A549 (cell line): ENCODE measurements at regions not wholly inside any gene's neighbourhood (a gene's known extent, or its start where the extent isn't known, plus 50 kb on each side); places are given as distances from the start of the nearest gene placed in this dataset.

Source experiments
- ATAC-seq, 2 experiments: fragments of 200-7000 bp in 1 of 2; fragments of >200 bp in 1 of 2; cut with Nextera tagmentation in 1 of 2; cut with Tn5 transposase in 1 of 2; 3 replicates each; pipeline versions ENCODE4 v1.8.0 to v1.9.1; 2018 to 2020; ENCODE audit warnings: mild to moderate bottlenecking in 1 of 2, moderate library complexity in 1 of 2
- CTCF ChIA-PET: fragments of 300-600 bp; sonication (Branson Sonifier 250); formaldehyde crosslinking; extraction: SDS; loops from one replicate; lab custom pipeline; 2021; ENCODE audit warnings: antibody characterized with exemption, inconsistent platforms; lab: Yijun Ruan, JAX
- POLR2A ChIA-PET: fragments of 350-600 bp; formaldehyde crosslinking; extraction: SDS; loops from one replicate; lab custom pipeline; 2021; ENCODE audit warnings: antibody characterized with exemption, inconsistent platforms; lab: Yijun Ruan, JAX
- DNase-seq, 2 experiments: peaks; one replicate each; pipeline versions ENCODE4 v3.0.0 to v3.0.0-alpha.2; 2011 to 2016; ENCODE audit warnings: low read depth in 1 of 2, low spot score in 1 of 2
- FAIRE-seq: peaks from 2 replicates; lab custom pipeline; 2011; peaks lifted over from hg19 to GRCh38; lab: Jason Lieb, UNC
- H3K27ac ChIP-seq, 2 experiments: fragments of >200 bp; sonication (Bioruptor Twin); formaldehyde crosslinking; 3 replicates each; pipeline ENCODE4 v1.5.1; 2016 to 2017
- H3K4me1 ChIP-seq: fragments of >200 bp; sonication (Bioruptor Twin); formaldehyde crosslinking; 3 replicates; pipeline ENCODE4 v1.6.1; 2016
- H3K4me2 ChIP-seq: fragments of >200 bp; sonication (Bioruptor Twin); formaldehyde crosslinking; 3 replicates; pipeline ENCODE4 v1.6.1; 2016
- H3K4me3 ChIP-seq: fragments of >200 bp; sonication (Bioruptor Twin); formaldehyde crosslinking; 3 replicates; pipeline ENCODE4 v1.5.1; 2016
- H3K9me3 ChIP-seq: fragments of >200 bp; sonication (Bioruptor Twin); formaldehyde crosslinking; 3 replicates; pipeline ENCODE4 v1.6.1; 2016
- ATOH8 ChIP-seq: fragments of 250-450 bp; sonication (Bioruptor Pico); IDR thresholded peaks from 2 replicates; pipeline ENCODE4 v1.5.0; 2020; ENCODE audit warnings: low read depth, mild to moderate bottlenecking, moderate library complexity
- BHLHE40 ChIP-seq: IDR thresholded peaks from 2 replicates; pipeline ENCODE4 v1.6.1; 2012; ENCODE audit warnings: low read depth, low read length, inconsistent platforms
- CBX2 ChIP-seq: fragments of 200-600 bp; sonication (generic); IDR thresholded peaks from 2 replicates; pipeline ENCODE4 v1.6.1; 2016; ENCODE audit warnings: low read depth, mild to moderate bottlenecking, borderline replicate concordance
- CEBPB ChIP-seq, 2 experiments: fragments of >200 bp in 1 of 2; sonication (Bioruptor Twin) in 1 of 2; formaldehyde crosslinking in 1 of 2; IDR thresholded peaks; 2 replicates each; pipeline ENCODE4 v1.6.1; 2012 to 2016
- CHD2 ChIP-seq: fragments of 150-350 bp; IDR thresholded peaks from 2 replicates; pipeline ENCODE4 v1.6.1; 2014; ENCODE audit warnings: low read length; ENCODE audit not compliant: partially characterized antibody
- ELK1 ChIP-seq: fragments of 150-350 bp; IDR thresholded peaks from 2 replicates; pipeline ENCODE4 v1.6.1; 2014; ENCODE audit warnings: low read depth, mild to moderate bottlenecking, low read length
- EP300 ChIP-seq, 2 experiments: fragments of >200 bp; sonication (Bioruptor Twin); formaldehyde crosslinking; IDR thresholded peaks; 2 replicates in 1 of 2; 3 replicates in 1 of 2; pipeline ENCODE4 v1.6.1; 2016 to 2017
- FOSB ChIP-seq: fragments of 250-450 bp; sonication (Bioruptor Pico); IDR thresholded peaks from 2 replicates; pipeline ENCODE4 v1.5.0; 2020; ENCODE audit warnings: mild to moderate bottlenecking, moderate library complexity
- FOXS1 ChIP-seq: fragments of 250-450 bp; sonication (Bioruptor Pico); IDR thresholded peaks from 2 replicates; pipeline ENCODE4 v1.5.0; 2020; ENCODE audit warnings: mild to moderate bottlenecking, moderate library complexity
- HEYL ChIP-seq: fragments of 250-450 bp; sonication (Bioruptor Pico); IDR thresholded peaks from 2 replicates; pipeline ENCODE4 v1.8.0; 2021; ENCODE audit warnings: mild to moderate bottlenecking, moderate library complexity
- JUN ChIP-seq, 2 experiments: fragments of >200 bp; sonication (Bioruptor Twin); formaldehyde crosslinking; IDR thresholded peaks; 2 replicates in 1 of 2; 3 replicates in 1 of 2; pipeline ENCODE4 v1.6.1; 2016 to 2017
- JUNB ChIP-seq: fragments of >200 bp; sonication (Bioruptor Twin); formaldehyde crosslinking; IDR thresholded peaks from 2 replicates; pipeline ENCODE4 v1.6.1; 2016
- PBX3 ChIP-seq: IDR thresholded peaks from 2 replicates; pipeline ENCODE4 v1.6.1; 2012
- RAD21 ChIP-seq, 2 experiments: fragments of >200 bp in 1 of 2; sonication (Bioruptor Twin) in 1 of 2; formaldehyde crosslinking in 1 of 2; IDR thresholded peaks in 1 of 2; conservative IDR thresholded peaks in 1 of 2; 2 replicates in 1 of 2; 3 replicates in 1 of 2; pipeline ENCODE4 v1.6.1; 2012 to 2018; ENCODE audit warnings: inconsistent platforms in 1 of 2
- RARB ChIP-seq: fragments of 250-450 bp; sonication (Bioruptor Pico); IDR thresholded peaks from 2 replicates; pipeline ENCODE4 v1.8.0; 2021; ENCODE audit warnings: mild to moderate bottlenecking, moderate library complexity
- SMC3 ChIP-seq: fragments of >200 bp; sonication (Bioruptor Twin); formaldehyde crosslinking; IDR thresholded peaks from 3 replicates; pipeline ENCODE4 v1.6.1; 2018; ENCODE audit warnings: inconsistent platforms
- USF2 ChIP-seq: fragments of 450-650 bp; IDR thresholded peaks from 2 replicates; pipeline ENCODE4 v1.6.1; 2014; ENCODE audit warnings: antibody characterized with exemption
- ZC3H11A ChIP-seq: fragments of 450-650 bp; IDR thresholded peaks from 2 replicates; pipeline ENCODE4 v1.6.1; 2014; ENCODE audit warnings: antibody characterized with exemption, mild to moderate bottlenecking
- WGBS: methylation state at CpG from one replicate; pipeline ENCODE4 v1.1.6; 2017; ENCODE audit errors: missing lambda C conversion rate; 5-methylcytosine and 5-hydroxymethylcytosine counted together
- TF ChIP-seq, protein P1 (sequence below): fragments of >200 bp; sonication (Bioruptor Twin); formaldehyde crosslinking; IDR thresholded peaks from 3 replicates; pipeline ENCODE4 v1.6.1; 2016
- TF ChIP-seq, protein P2 (sequence below): IDR thresholded peaks from 2 replicates; pipeline ENCODE4 v1.6.1; 2012
- TF ChIP-seq, protein P3 (sequence below): fragments of 250-450 bp; sonication (Bioruptor Pico); IDR thresholded peaks from 2 replicates; pipeline ENCODE4 v1.5.0; 2021; ENCODE audit warnings: mild to moderate bottlenecking, moderate library complexity, borderline replicate concordance

GRCh38 chr17:69882281-69882680, 192.7 kb upstream of the KCNJ16 start:
- ATAC-seq (no peak), DNase-seq (no peak), FAIRE-seq (no peak)
- Histone ChIP-seq H3K4me2 (no peak overlapping the region), H3K4me3 (no peak overlapping the region), H3K9me3 (0 out of 3 replicates have a peak, but pooled peaks cover 3% of the 10 kb centered on the region), H3K27ac (no peak overlapping the region), H3K4me1 (no peaks in the 10 kb centered on the region)
- 75% methylated on average over 2 of the region's 2 CpGs for WGBS
- ChIA-PET CTCF (no interaction called here), POLR2A (no interaction called here)
- TF ChIP-seq, protein P1, sequence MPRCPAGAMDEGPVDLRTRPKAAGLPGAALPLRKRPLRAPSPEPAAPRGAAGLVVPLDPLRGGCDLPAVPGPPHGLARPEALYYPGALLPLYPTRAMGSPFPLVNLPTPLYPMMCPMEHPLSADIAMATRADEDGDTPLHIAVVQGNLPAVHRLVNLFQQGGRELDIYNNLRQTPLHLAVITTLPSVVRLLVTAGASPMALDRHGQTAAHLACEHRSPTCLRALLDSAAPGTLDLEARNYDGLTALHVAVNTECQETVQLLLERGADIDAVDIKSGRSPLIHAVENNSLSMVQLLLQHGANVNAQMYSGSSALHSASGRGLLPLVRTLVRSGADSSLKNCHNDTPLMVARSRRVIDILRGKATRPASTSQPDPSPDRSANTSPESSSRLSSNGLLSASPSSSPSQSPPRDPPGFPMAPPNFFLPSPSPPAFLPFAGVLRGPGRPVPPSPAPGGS = no peak
- no peak for TF ChIP-seq ZC3H11A

DNA sequence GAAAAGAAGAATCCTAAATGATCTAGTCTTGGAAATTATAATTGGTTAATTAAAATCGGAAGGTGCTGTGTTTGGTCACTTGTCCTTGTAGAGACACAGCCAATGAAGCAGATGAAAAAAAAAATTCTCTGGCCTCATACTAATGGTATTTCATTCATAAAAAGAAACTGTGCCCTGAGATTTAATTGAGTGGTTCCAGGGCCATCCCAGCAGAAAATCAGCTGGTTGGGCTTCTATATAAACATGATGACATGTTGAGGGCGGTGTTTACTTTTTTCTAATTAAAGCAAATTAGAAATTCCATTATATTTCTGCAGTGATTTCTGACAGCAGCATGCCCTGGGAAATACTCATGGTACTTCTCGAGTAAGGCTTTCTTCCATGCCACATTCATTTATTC, 191.9 kb upstream of the KCNJ16 start:
- 0 out of 3 replicates have a peak, but pooled peaks cover under 1% of the 10 kb centered on the region for H3K9me3 ChIP-seq
- ATAC-seq (no peak), FAIRE-seq (no peak), DNase-seq (no peak)
- CTCF ChIA-PET = no interaction called here
- POLR2A ChIA-PET = no interaction called here
- H3K27ac ChIP-seq = no peak overlapping the region
- no peaks in the 10 kb centered on the region for H3K4me1 ChIP-seq
- TF ChIP-seq CEBPB (IDR thresholded peaks at IDR 0.05) = no peak
- TF ChIP-seq CBX2 = no peak
- TF ChIP-seq USF2 = no peak
- no peak for TF ChIP-seq RARB (CRISPR knock-in tag)
- no peak for TF ChIP-seq HEYL (CRISPR knock-in tag)
- no peak for TF ChIP-seq BHLHE40
- no peak for TF ChIP-seq ELK1
- no peak for TF ChIP-seq ATOH8 (CRISPR knock-in tag)
- no peak for TF ChIP-seq EP300 (IDR thresholded peaks at IDR 0.05)
- no peak for TF ChIP-seq JUN (IDR thresholded peaks at IDR 0.05)
- no peak for TF ChIP-seq FOSB (CRISPR knock-in tag)
- no peak for TF ChIP-seq RAD21 (conservative IDR thresholded peaks at IDR 0.05 in 1 of 2, IDR thresholded peaks at IDR 0.05 in 1 of 2)
- no peak for TF ChIP-seq PBX3
- TF ChIP-seq FOXS1 (CRISPR knock-in tag) = no peak
- TF ChIP-seq SMC3 = no peak
- TF ChIP-seq JUNB = no peak
- TF ChIP-seq ZC3H11A = no peak
- no peak for TF ChIP-seq CHD2
- TF ChIP-seq, protein P2, sequence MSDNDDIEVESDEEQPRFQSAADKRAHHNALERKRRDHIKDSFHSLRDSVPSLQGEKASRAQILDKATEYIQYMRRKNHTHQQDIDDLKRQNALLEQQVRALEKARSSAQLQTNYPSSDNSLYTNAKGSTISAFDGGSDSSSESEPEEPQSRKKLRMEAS = no peak
- TF ChIP-seq, protein P3, sequence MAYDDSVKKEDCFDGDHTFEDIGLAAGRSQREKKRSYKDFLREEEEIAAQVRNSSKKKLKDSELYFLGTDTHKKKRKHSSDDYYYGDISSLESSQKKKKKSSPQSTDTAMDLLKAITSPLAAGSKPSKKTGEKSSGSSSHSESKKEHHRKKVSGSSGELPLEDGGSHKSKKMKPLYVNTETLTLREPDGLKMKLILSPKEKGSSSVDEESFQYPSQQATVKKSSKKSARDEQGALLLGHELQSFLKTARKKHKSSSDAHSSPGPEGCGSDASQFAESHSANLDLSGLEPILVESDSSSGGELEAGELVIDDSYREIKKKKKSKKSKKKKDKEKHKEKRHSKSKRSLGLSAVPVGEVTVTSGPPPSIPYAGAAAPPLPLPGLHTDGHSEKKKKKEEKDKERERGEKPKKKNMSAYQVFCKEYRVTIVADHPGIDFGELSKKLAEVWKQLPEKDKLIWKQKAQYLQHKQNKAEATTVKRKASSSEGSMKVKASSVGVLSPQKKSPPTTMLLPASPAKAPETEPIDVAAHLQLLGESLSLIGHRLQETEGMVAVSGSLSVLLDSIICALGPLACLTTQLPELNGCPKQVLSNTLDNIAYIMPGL = no peak
- WGBS = 78% methylated on average over 3 of the region's 3 CpGs
- no peak overlapping the region for H3K4me3 ChIP-seq
- no peak overlapping the region for H3K4me2 ChIP-seq
